Heart right ventricle (tissue), 16 donors: ENCODE measurements at regions not wholly inside any gene's neighbourhood (a gene's known extent, or its start where the extent isn't known, plus 50 kb on each side); places are given as distances from the start of the nearest gene placed in this dataset.

Experiments used
- ATAC-seq, 8 donors: fragments of 200-7000 bp; cut with Tn5 transposase; one replicate each; pipeline ENCODE4 v1.9.1; 2020; ENCODE audit warnings: mild to moderate bottlenecking in 8 of 8, moderate library complexity in 8 of 8, moderate number of reproducible peaks in 1 of 8
- DNase-seq, 2 donors: peaks; one replicate each; pipeline ENCODE4 v3.0.0-alpha.2; 2020
- H3K27ac ChIP-seq, 10 donors: fragments of 200-600 bp; sonication (generic) in 2 of 10; one replicate each; pipeline versions ENCODE4 v1.5.0 to v1.8.0; 2020 to 2022; ENCODE audit warnings: mild to moderate bottlenecking in 3 of 10
- H3K27me3 ChIP-seq, 7 donors: fragments of 200-600 bp; one replicate each; pipeline ENCODE4 v1.8.0; 2021 to 2022; ENCODE audit warnings: mild to moderate bottlenecking in 2 of 7
- H3K36me3 ChIP-seq, 9 donors: fragments of 200-600 bp; sonication (generic) in 1 of 9; one replicate each; pipeline versions ENCODE4 v1.5.0 to v1.8.0; 2020 to 2022; ENCODE audit warnings: mild to moderate bottlenecking in 2 of 9
- H3K4me1 ChIP-seq, 9 donors: fragments of 200-600 bp; sonication (generic) in 1 of 9; one replicate each; pipeline versions ENCODE4 v1.5.0 to v1.8.0; 2020 to 2022; ENCODE audit warnings: mild to moderate bottlenecking in 4 of 9
- H3K4me3 ChIP-seq, 10 donors: fragments of 200-600 bp; sonication (generic) in 2 of 10; one replicate each; pipeline versions ENCODE4 v1.5.0 to v1.8.0; 2020 to 2022; ENCODE audit warnings: mild to moderate bottlenecking in 7 of 10, moderate library complexity in 2 of 10
- H3K9me3 ChIP-seq, 11 donors: fragments of 200-600 bp in 10 of 11; sonication (generic) in 2 of 11; one replicate each; pipeline versions ENCODE4 v1.5.0 to v1.8.0; 2013 to 2022; ENCODE audit warnings: mild to moderate bottlenecking in 2 of 11, control low read depth in 1 of 11, moderate library complexity in 1 of 11
- CTCF ChIP-seq, 9 donors: fragments of 200-600 bp; sonication (generic) in 2 of 9; IDR thresholded peaks; one replicate each; pipeline versions ENCODE4 v1.5.0 to v1.8.0; 2021 to 2022; ENCODE audit warnings: antibody characterized with exemption in 9 of 9, mild to moderate bottlenecking in 5 of 9, moderate library complexity in 1 of 9
- WGBS, 2 donors: extraction: QIAGEN DNeasy Blood & Tissue Kit; methylation state at CpG; one replicate each; pipeline ENCODE4 v1.1.7; 2013; ENCODE audit warnings: inconsistent platforms in 1 of 2; 5-methylcytosine and 5-hydroxymethylcytosine counted together
- intact Hi-C, 10 donors: fragments of 100-400 bp; cut with DNase I; formaldehyde crosslinking; loops; one replicate each; pipeline versions ENCODE4 v1.11.1 to v1.14.2; 2022
- donor health status: Arrhythmogenic right ventricular cardiomyopathy.
- donor health status: ischemic (EF 13 %, LVEDD 7.1; RV severe dilation, severe dysfunction).
- donor health status: healthy with polysubstance abuse.
- donor health status: DM: no; HTN: yes; CAD: no.
- donor health status: DM: no; HTN: no; CAD: no.
- donor health status: ischemic (EF 25% LVEDD 6.9; RV normal size, moderate dysfunction).
- donor health status: ischemic (EF 25% LVEDD 5.7; RV mildly dilated, moderate dysfunction).
- donor health status: healthy.
- donor health status: DM: yes; HTN: yes; CAD: no.
- donor health status: Ischemic cardiomyopathy.
- donor health status: ischemic (EF 35%, LVEDD 5.7; RV mildly dilated, moderate dysfunction).
- donor health status: nonischemic (EF 11% LVEDD 7.7; RV severe dilation, severe dysfunction).
- donor health status: DM: yes; HTN: yes; CAD: no.
- donor health status: PGD.
- donor health status: ischemic (EF 29% LVEDD 5.4; RV normal size, mild dysfunction).
- donor health status: nonischemic (EF 23%, LVEDD 6.1; RV moderate dilation, normal function).

- intact Hi-C loops: no loop called here
Observed at GRCh38 chr2:200136655-200137054, 169.8 kb upstream of the SPATS2L start.

GRCh38 chr2:200137271-200137670 lies 169.2 kb upstream of the SPATS2L start:
- no peaks in the 10 kb centered on the region for H3K36me3 ChIP-seq
- no peak for TF ChIP-seq CTCF (IDR thresholded peaks at IDR 0.05)
- no peaks in the 10 kb centered on the region for H3K27me3 ChIP-seq
- ATAC-seq (no peak), DNase-seq (no peak)
- H3K4me3 ChIP-seq: no peak overlapping the region
- intact Hi-C loops: no loop called here
- no peak overlapping the region for H3K27ac ChIP-seq
- peaks cover 0 to 7% (median 0%) of the 10 kb centered on the region in 11 donors for H3K9me3 ChIP-seq
- WGBS, 2 donors: 87 to 89% methylated on average over 2 of the region's 2 CpGs
- no peaks in the 10 kb centered on the region for H3K4me1 ChIP-seq

More at GRCh38 chr2:200136655-200137054, 169.8 kb upstream of the SPATS2L start:
- Histone ChIP-seq H3K27me3 (no peaks in the 10 kb centered on the region), H3K27ac (no peak overlapping the region), H3K36me3 (no peaks in the 10 kb centered on the region), H3K9me3 (peaks cover 0 to 7% (median 0%) of the 10 kb centered on the region in 11 donors), H3K4me1 (no peaks in the 10 kb centered on the region), H3K4me3 (no peak overlapping the region)
- WGBS, 2 donors: 71 to 80% methylated on average over 5 of the region's 5 CpGs
- no peak for TF ChIP-seq CTCF (IDR thresholded peaks at IDR 0.05)
- ATAC-seq: no peak
- no peak for DNase-seq

- 86 to 94% methylated on average over 1 of the region's 1 CpG for WGBS, 2 donors
- Histone ChIP-seq H3K36me3 (no peaks in the 10 kb centered on the region), H3K4me3 (no peak overlapping the region), H3K9me3 (peaks cover 0 to 7% (median 0%) of the 10 kb centered on the region in 11 donors), H3K27ac (no peak overlapping the region), H3K27me3 (no peaks in the 10 kb centered on the region), H3K4me1 (no peaks in the 10 kb centered on the region)
- intact Hi-C loops: no loop called here
- DNase-seq: no peak
- TF ChIP-seq CTCF (IDR thresholded peaks at IDR 0.05): no peak
- no peak for ATAC-seq
Observed at GRCh38 chr2:200137691-200138090, 168.8 kb upstream of the SPATS2L start.

GRCh38 chr2:200138391-200139124 lies 167.9 kb upstream of the SPATS2L start:
- no peak overlapping the region for H3K4me3 ChIP-seq
- ATAC-seq (no peak), DNase-seq (no peak)
- intact Hi-C loops: no loop called here
- H3K4me1 ChIP-seq: no peaks in the 10 kb centered on the region
- H3K27ac ChIP-seq: no peak overlapping the region
- H3K9me3 ChIP-seq: peaks cover 0 to 7% (median 0%) of the 10 kb centered on the region in 11 donors
- no peak for TF ChIP-seq CTCF (IDR thresholded peaks at IDR 0.05)
- 69 to 74% methylated on average over 2 of the region's 2 CpGs for WGBS, 2 donors
- H3K27me3 ChIP-seq: no peaks in the 10 kb centered on the region
- no peaks in the 10 kb centered on the region for H3K36me3 ChIP-seq
